Vagina (tissue), 2 donors: ENCODE measurements at regions not wholly inside any gene's neighbourhood (a gene's known extent, or its start where the extent isn't known, plus 50 kb on each side); places are given as distances from the start of the nearest gene placed in this dataset.
"Not testable (repeated sequence)": the region's sequence is repeated elsewhere in the genome, so short reads cannot be mapped to it uniquely, and the experiment has no call there.

Experiments used
- DNase-seq, 2 donors: peaks; one replicate each; pipeline ENCODE4 v3.0.0-alpha.2; 2017; ENCODE audit errors: extremely low spot score in 2 of 2
- H3K27ac ChIP-seq: fragments of 200-600 bp; sonication (generic); one replicate; pipeline ENCODE4 v1.5.1; 2019
- H3K27me3 ChIP-seq: fragments of 200-600 bp; sonication (generic); one replicate; pipeline ENCODE4 v1.5.1; 2019
- H3K36me3 ChIP-seq, 2 donors: fragments of 200-600 bp; sonication (generic); one replicate each; pipeline ENCODE4 v1.5.1; 2017 to 2019
- H3K4me1 ChIP-seq: fragments of 200-600 bp; sonication (generic); one replicate; pipeline ENCODE4 v1.5.1; 2019
- H3K4me3 ChIP-seq, 2 donors: fragments of 200-600 bp; sonication (generic); 1 replicate in 1 of 2; 2 replicates in 1 of 2; pipeline ENCODE4 v1.5.1; 2016 to 2019
- H3K9me3 ChIP-seq: fragments of 200-600 bp; sonication (generic); one replicate; pipeline ENCODE4 v1.5.1; 2019
- POLR2A ChIP-seq, 2 donors: fragments of 450-650 bp; IDR thresholded peaks; one replicate each; pipeline ENCODE4 v1.6.1; 2017; ENCODE audit warnings: antibody characterized with exemption in 2 of 2, mild to moderate bottlenecking in 2 of 2, moderate library complexity in 2 of 2
- POLR2AphosphoS5 ChIP-seq, 2 donors: sonication (generic); formaldehyde crosslinking; IDR thresholded peaks; one replicate each; pipeline ENCODE4 v1.9.0; 2017; ENCODE audit warnings: antibody characterized with exemption in 2 of 2, mild to moderate bottlenecking in 2 of 2, low read depth in 1 of 2; ENCODE audit not compliant: insufficient read depth in 1 of 2
- intact Hi-C: fragments of 100-400 bp; cut with DNase I; formaldehyde crosslinking; loops from one replicate; pipeline ENCODE4 v1.15.1; 2023
- TF ChIP-seq, protein P1 (sequence below), 3 experiments: fragments of 450-650 bp in 2 of 3; fragments of 200-600 bp in 1 of 3; sonication (generic) in 1 of 3; IDR thresholded peaks; one replicate each; pipeline ENCODE4 v1.5.1; 2017 to 2019; ENCODE audit warnings: antibody characterized with exemption in 3 of 3, mild to moderate bottlenecking in 2 of 3, moderate library complexity in 2 of 3

DNA sequence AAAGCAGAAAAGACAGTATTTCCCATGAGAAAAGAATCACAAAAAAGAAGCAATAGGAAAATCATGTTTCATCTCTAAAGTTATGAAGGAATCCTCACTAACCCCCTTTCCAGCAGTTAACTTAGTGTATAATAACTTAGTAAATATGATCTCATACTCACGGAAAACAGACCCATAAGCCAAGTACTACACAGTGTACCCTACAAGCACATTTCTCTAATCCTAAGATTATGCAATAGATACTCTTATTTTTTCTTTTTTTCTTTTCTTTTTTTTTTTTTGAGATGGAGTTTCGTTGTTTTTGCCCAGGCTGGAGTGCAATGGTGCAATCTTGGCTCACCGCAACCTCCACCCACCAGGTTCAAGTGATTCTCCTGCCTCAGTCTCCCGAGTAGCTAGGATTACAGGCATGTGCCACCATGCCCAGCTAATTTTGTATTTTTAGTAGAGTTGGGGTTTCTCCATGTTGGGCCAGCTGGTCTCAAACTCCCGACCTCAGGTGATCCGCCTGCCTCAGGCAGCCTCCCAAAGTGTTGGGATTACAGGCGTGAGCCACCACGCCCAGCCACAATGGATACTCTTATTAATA, 73.7 kb upstream of the KCTD7 start:
- H3K4me1 ChIP-seq: peaks cover 18% of the 10 kb centered on the region
- H3K9me3 ChIP-seq, H3K4me3 ChIP-seq, H3K27ac ChIP-seq, intact Hi-C loops, H3K27me3 ChIP-seq, DNase-seq: not testable (repeated sequence)
- peak in 1 of 2 donors; percentile 7 for TF ChIP-seq POLR2AphosphoS5 (IDR thresholded peaks at IDR 0.05; ENCODE audit: insufficient read depth in 1 of 2, low read depth in 1 of 2)
- H3K36me3 ChIP-seq: peaks cover 0 to 38% of the 10 kb centered on the region in 2 donors

DNA sequence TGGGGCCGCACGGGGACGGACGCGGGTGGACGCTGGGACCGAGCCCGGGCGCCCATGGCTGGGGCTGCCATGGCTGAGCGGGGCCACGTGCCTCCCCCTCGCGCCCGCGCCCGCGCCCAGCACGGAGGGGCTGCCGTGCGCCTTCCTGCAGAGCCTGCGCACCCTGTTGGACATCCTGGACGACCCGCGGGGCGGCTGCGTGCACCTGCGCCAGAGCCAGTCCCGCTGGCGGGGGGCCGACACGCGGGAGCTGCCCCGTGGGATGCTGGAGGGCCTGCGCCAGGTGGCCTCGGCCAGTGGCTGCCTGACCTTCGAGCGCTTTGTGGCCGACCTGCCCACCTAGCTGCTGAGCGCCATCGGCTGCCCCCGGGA, 72.5 kb upstream of the KCTD7 start:
- Histone ChIP-seq H3K4me3 (no peak overlapping the region), H3K4me1 (peaks cover 18% of the 10 kb centered on the region), H3K27me3 (no peaks in the 10 kb centered on the region), H3K36me3 (peaks cover 0 to 35% of the 10 kb centered on the region in 2 donors), H3K9me3 (no peaks in the 10 kb centered on the region), H3K27ac (no peak overlapping the region)
- no peak for DNase-seq
- intact Hi-C loops: no loop called here
- TF ChIP-seq POLR2A (IDR thresholded peaks at IDR 0.05) (no peak), POLR2AphosphoS5 (IDR thresholded peaks at IDR 0.05; ENCODE audit: insufficient read depth in 1 of 2, low read depth in 1 of 2) (no peak)
- TF ChIP-seq, protein P1, sequence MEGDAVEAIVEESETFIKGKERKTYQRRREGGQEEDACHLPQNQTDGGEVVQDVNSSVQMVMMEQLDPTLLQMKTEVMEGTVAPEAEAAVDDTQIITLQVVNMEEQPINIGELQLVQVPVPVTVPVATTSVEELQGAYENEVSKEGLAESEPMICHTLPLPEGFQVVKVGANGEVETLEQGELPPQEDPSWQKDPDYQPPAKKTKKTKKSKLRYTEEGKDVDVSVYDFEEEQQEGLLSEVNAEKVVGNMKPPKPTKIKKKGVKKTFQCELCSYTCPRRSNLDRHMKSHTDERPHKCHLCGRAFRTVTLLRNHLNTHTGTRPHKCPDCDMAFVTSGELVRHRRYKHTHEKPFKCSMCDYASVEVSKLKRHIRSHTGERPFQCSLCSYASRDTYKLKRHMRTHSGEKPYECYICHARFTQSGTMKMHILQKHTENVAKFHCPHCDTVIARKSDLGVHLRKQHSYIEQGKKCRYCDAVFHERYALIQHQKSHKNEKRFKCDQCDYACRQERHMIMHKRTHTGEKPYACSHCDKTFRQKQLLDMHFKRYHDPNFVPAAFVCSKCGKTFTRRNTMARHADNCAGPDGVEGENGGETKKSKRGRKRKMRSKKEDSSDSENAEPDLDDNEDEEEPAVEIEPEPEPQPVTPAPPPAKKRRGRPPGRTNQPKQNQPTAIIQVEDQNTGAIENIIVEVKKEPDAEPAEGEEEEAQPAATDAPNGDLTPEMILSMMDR (IDR thresholded peaks at IDR 0.05): no peak

DNA sequence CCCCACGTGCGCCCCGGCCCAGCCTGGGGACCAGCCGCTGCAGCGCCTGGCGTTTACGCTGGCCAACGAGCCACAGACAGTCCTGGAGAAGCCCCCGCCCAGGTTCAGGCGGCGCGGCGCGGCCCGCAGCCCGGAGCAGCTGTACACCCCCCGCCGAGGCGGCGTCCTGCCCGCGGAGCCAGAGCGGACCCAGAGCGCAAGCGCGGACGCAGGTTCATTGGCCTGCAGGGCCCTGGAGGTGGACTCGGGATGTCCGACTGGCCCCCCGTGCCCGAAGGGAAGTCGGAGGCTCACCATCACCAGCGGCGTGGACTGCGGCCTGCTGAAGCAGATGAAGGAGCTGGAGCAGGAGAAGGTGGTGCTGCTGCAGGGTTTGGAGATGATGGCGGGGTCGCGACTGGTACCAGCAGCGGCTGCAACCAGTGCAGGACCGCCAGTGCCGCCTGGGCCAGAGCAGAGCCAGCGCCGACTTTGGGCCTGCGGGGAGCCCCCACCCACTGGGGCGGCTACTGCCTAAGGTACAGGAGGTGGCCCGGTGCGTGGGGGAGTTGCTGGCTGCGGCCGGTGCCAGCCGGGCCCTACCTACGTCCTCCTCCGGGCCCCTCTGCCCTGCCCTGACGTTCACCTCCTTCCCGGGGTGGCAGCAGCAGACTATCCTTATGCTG, 72.0 kb upstream of the KCTD7 start:
- intact Hi-C loops: no loop called here
- TF ChIP-seq POLR2AphosphoS5 (IDR thresholded peaks at IDR 0.05; ENCODE audit: insufficient read depth in 1 of 2, low read depth in 1 of 2) (no peak), POLR2A (IDR thresholded peaks at IDR 0.05) (no peak)
- TF ChIP-seq, protein P1 (IDR thresholded peaks at IDR 0.05): no peak
- Histone ChIP-seq H3K9me3 (no peaks in the 10 kb centered on the region), H3K36me3 (peaks cover 0 to 29% of the 10 kb centered on the region in 2 donors), H3K27me3 (no peaks in the 10 kb centered on the region), H3K4me3 (no peak overlapping the region), H3K4me1 (peaks cover 18% of the 10 kb centered on the region), H3K27ac (peak overlapping the region; percentile 0)
- DNase-seq: no peak

DNA sequence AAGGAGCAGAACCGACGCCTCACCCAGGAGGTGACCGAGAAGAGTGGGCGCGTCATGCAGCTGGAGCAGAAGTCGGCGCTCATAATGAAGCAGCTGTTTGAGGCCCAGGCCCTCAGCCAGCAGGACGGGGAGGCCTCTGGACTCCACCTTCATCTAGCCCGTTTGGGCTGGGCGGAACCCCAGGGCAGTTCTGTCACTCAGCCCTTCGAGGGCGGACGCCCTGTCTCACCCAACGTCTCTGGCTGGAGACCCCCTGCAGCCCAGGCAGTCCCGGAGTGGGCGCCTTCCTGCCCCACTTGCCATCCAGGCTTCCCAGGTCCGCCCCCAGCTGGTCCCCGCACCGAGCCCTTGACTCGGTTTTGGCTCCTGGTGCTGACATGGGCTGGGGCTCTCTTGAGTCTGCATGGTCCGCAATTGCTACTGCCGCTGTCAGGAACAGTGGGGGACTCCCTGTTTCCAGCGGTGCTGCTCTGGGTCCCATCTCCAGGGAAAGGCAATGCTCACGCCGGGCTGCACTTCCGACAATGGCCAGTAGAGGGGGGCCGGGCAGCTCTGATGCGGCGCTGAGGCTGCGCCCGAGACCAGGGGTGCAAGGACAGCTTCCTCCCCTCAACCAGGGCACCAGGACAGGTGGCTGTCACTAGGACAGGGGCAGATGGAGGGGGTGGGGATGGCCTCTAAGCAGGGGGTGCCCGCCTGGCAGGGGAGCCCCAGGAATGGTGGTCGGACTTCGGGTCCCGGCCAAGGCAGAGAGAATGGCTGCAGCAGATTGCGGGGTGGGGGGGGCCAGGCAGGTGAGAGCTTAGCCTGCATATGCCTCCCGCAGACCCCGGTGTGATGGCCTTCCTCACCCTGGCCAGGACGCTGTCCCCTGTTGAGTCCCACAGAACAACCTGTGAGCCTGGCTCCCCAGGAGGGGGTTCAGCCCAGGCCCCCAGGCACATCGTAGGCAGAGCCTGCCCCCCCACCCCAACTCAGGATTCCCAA, 71.2 kb upstream of the KCTD7 start:
- TF ChIP-seq, protein P1 (IDR thresholded peaks at IDR 0.05): peak; percentile 81 to 96 (median 88)
- TF ChIP-seq POLR2AphosphoS5 (IDR thresholded peaks at IDR 0.05; ENCODE audit: insufficient read depth in 1 of 2, low read depth in 1 of 2) (peak in 1 of 2 donors; percentile 33), POLR2A (IDR thresholded peaks at IDR 0.05) (no peak)
- Histone ChIP-seq H3K4me3 (no peak overlapping the region), H3K4me1 (peaks cover 18% of the 10 kb centered on the region), H3K36me3 (peaks cover 0 to 26% of the 10 kb centered on the region in 2 donors), H3K9me3 (no peaks in the 10 kb centered on the region), H3K27me3 (no peaks in the 10 kb centered on the region), H3K27ac (peak overlapping the region; percentile 0)
- intact Hi-C loops: no loop called here
- DNase-seq: no peak

DNA sequence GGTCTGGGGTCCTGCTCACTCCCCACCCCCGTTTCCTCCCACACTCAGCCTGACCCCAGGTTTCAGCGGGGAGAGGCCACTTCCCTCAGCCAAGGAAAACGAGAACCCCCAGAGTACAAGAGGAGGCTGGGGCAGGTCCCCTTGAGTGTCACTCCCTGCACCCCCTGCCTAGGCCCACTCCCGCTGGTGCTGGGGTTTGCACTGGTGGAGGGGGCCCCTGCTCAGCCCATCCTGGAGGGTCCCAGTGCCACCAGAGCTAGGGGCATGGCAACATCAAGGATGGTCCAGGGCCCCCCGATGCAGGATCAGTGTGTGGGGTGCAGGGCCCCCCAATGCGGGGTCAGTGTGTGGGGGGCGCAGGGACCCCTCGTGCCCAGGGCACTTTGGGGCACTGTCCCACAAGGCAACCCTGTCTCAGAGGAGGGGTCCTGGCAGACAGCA, 70.5 kb upstream of the KCTD7 start:
- TF ChIP-seq, protein P1 (IDR thresholded peaks at IDR 0.05): no peak
- TF ChIP-seq POLR2AphosphoS5 (IDR thresholded peaks at IDR 0.05; ENCODE audit: insufficient read depth in 1 of 2, low read depth in 1 of 2): no peak
- no peak for TF ChIP-seq POLR2A (IDR thresholded peaks at IDR 0.05)
- Histone ChIP-seq H3K36me3 (peaks cover 0 to 22% of the 10 kb centered on the region in 2 donors), H3K4me1 (peaks cover 18% of the 10 kb centered on the region), H3K9me3 (no peaks in the 10 kb centered on the region), H3K27me3 (no peaks in the 10 kb centered on the region), H3K4me3 (no peak overlapping the region), H3K27ac (no peak overlapping the region)
- intact Hi-C loops: no loop called here
- DNase-seq: no peak
